ENCODE measurements at regions not wholly inside any gene's neighbourhood (a gene's known extent, or its start where the extent isn't known, plus 50 kb on each side); places are given as distances from the start of the nearest gene placed in this dataset.

DNA sequence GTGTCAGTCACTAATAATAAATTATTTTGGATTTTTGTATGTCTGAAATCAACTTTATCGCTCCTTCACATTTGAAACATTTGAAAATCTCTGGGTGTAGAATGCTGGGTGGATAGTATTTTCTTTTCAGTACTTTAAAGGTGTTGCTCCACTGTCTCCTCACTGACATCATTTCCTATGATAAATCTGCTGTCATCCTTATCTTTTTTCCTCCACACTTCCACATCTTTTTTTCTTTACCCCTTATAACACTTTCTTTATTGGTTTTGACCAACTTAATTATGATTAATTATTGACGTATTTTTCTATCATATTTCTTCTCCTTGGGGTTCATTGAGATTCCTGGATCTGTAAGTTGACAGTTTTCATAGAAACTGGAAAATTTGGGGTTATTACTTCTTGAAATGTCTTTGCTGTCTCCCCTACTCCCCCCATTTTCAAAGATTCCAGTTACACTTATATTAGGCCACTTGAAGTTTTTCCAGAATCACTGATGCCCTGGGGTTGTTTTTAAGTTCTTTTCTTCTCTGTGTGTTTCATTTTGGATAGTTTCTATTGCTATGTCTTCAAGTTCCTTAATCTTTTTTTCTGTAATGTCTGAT, 177.5 kb upstream of the DIO3 start:
- no peak for DNase-seq

DNA sequence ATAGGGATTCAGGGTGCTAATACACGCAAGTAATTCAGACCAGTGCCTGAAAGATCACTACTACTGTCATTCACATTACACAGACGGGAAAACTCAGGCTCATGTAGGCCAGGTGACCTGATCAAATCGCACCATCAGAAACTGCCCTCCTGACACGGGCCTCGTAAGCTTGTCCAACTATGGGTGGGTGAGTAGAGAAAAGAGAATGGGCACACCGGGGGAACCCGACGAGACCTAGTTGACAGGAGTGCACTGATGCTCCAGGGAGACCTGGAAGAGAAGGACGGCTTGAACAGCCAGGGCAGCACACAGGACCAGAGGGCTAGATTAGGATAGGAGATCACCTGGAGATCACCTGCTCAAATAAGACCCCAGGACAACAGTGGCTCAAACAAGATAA, 166.9 kb upstream of the DIO3 start:
- no peak for DNase-seq

DNA sequence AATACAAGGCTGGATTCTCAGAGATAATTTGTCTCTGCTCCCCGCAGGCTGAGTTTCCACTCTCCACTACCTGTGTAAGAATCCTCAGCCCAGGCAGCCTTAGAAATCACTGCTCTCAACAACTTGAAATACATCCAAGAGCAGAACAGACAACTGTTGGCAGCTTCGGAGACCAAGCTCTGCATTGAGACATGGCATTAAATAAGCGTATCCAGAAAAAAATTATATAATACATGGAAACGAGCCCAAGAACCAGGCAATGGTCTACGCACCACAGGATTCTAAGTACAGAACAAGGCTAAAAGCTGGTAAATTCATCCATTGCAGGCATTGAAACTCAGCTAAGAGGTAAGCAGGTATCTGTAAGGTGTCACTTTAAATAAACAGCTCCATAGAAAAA, 165.5 kb upstream of the DIO3 start:
- DNase-seq: no peak

DNA sequence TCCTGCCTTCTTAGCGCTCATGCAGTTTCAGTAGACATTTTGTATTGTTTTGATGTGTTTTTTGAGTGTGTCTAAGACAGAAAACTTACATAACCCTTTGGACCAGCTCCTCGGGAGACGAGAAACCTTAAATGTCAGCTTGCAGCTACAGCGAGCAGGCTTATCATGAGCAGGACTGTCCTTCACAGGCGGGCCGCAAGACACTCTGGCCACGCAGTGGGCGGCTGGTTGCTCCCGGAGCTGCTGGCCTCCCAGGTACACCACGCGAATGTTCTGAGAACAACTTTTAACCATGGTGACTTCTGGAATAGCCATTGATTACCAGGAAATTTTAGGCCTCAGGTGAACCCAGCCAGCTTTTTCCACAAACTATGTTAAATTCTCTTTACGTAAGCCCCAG, 164.1 kb upstream of the DIO3 start:
- no peak for DNase-seq

DNA sequence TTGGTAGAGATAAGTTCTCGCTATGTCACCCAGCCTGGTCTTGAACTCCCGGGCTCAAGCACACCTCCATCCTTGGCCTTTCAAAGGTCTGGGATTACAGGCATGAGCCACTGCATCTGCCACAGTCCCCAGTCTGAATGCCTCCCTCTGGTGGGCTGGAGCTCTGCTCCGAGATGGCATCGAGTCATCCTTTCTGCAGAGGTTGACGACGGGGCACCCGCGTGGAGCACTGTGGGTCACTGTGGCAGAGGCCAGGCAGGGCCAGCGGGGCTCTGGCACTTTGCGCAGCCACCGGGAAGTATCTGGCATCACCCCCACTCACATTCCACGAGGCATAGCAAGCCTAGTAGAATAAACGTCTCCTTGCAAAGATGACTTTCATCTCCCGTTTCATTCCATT, 163.3 kb upstream of the DIO3 start:
- no peak for DNase-seq

DNA sequence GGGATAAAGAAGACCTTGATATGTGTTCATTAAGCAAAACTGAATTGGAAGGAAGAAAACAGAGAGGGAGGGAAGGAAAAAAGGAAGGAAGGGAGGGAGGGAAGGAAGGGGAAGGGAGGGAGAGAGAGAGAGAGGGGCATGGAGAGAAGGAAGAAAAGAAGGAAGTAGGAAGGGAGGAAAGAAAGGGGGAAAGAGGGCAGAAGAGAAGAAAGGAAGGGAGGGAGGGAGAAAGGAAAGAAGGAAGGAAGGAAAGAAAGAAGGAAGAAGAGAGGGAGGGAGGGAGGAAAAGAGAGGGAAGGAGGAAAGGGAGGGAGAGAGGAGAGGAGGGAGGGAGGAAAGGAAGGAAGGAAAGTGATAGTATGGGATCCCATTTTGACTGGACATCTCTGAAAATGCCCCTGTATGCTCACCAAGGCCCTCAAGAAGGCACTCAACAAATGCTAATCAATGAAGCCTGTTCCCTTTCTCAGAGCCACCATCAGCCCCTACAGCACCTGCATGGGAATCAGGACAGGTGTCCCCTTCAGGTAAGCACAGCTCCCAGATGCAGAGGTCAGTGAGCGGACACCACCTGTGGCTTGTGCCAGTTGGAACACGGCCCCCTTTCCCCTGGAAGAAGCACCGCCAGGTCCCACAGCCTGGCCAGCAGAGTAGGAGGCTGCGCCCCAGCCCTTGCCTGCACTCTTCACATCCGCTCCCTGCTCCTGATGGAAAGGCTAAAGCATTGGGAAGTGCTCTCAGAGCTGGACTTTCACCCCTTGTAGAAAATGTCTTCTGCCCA, 161.4 kb upstream of the DIO3 start:
- no peak for DNase-seq

DNA sequence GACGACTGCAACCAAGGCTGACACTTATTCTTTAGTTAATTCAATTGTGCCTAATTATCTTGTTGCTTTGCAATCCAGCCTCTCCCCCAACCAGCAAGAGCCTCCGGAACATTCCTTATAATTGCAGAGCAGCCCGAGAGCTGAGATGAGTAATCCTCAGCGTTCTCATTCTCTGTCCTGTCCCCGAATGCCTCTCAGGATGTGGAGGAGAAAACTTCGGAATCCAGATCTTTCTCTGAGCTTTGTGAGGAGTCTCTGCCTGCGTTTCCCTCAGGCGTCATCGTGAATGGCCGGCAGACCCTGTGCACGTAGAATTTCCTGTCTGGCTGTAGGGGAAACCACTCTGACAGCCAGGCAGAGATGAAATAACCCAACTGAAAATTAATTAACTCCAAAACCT, 160.5 kb upstream of the DIO3 start:
- no peak for DNase-seq

DNA sequence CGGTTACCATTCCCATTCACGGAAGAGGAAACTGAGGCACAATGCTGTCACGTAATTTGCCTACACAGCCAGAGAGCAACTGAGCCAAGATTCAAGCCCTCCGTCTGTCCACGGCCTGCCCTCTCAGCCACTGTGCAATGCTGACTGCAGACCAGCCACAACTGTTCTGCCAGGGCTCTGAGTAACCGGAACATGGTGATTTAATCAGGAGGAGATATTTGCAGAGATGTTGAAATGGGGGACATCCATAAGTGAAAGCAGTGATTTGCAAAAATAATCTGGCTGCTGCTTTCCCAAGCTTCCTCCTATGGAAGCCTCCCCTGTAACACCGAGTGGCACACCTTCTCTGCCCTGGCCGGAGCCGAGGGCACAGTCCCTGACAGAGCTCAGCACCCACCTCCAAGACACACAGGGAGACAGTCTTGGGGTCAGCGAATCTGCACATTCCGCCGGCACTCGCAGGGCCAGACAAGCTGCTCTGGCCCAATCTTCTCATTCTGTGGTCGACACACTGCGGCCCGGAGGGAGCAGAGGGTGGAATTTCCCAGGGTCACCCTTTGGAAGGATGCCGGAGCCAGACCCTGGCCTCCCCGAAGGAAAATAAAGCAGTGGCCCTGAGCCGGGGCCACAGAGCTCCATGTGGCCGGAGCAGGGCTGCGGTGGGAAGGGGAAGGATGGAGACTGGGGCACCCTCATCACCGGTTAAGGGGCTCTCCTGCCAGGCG, 158.2 kb upstream of the DIO3 start:
- no peak for DNase-seq

DNA sequence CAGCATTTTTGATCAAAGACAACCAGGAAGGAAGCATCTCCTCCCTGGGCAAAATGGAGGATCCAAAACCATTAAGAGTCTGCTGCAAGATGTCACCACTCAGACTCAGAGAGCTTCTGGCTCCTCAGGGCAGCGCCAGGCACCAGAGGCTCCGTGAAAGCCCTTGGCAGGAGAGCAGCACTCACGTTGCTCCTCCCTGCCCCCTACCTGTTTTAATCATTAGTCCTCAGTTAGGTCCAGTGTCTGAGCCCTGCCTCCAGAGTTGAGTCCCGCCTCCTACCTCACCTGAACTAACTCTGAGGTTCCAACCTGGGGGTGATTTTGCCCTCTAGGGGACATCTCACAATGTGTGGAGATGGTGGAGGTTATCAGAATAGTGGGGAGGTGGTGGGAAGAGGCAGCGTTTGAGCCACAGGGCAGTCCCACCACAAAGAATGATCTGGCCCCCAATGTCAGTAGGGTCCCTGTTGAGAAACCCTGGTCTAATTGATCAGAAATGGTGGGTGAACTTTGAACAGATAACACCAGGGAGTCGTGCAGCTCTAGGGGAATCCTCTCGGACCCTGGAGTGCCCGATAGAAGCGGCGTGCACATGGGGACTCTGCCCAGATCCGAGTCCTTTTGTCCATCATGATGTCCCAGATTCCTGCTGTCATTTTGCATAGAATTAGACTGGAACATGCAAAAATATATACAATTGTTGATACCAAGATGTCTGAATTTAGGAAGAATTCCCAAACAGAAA, 156.7 kb upstream of the DIO3 start:
- DNase-seq: no peak

DNA sequence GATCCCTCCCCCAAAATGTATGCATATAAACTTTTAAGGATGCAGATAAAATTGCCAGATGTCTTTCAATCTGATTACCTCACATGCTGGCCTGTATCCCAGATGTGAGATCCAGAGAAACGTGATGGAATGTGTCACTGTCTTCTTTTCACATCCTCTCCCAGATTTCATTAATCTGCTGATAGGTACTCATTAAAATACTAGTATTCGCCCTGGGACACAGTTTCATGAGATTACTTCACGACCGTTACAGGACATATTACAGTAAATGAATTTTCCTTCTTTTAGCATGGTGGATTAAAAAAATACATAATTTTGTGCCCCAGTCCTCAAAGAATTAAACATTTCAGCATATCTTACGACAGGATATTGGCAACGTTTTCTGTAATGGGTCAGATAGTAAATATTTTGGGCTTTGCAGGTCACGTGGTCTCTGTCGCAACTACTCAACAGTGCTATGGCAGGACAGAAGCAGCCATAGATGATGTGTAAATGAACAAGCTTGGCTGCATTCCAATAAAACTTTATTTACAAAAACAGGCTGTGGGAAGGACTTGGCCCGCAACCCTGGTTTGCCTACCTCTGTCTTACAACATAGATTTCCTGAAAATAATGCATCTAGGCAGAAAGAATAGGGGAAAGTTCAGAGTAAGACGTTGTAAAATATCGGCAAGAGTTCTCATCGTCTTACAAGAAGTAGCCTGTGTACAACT, 156.0 kb upstream of the DIO3 start:
- no peak for DNase-seq

DNA sequence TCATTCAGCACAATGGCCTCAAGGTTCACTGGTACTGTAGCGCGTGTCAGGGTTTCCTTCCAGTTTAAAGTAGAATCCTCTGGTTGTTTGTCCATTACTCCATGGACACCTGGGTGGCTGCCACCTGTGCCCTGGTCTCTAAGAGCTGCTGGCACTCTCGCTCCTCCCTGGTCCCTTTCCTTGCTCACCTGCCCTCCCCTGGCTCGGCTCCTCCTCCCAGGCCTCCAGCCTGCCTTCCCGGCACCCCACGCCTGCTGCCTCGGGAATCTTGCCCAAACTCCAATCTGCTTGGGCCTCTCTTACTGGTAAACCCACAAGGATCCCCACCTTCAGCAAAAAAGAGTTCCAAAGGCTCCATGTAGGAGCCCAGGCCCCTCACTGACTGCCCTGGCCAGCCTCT, 154.4 kb upstream of the DIO3 start:
- no peak for DNase-seq

DNA sequence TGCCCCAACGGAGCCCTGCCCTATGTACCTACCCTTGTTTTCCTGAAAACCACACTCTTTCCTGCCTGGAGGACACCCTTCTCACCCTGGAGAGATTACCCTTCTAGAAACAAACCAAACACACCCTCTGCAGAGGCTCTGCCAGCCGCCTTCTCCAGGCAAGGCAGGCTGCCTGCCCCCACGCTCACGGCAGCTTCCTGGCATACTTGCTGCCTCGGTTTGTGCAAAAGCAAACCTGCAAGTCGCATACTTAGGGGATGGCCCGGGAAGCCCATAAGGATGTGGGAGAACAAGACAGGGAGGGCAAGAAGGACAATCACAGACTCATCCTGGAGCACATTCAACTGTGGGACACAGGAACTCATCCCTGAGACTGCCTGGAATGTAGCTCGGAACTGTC, 154.0 kb upstream of the DIO3 start:
- DNase-seq: no peak

DNA sequence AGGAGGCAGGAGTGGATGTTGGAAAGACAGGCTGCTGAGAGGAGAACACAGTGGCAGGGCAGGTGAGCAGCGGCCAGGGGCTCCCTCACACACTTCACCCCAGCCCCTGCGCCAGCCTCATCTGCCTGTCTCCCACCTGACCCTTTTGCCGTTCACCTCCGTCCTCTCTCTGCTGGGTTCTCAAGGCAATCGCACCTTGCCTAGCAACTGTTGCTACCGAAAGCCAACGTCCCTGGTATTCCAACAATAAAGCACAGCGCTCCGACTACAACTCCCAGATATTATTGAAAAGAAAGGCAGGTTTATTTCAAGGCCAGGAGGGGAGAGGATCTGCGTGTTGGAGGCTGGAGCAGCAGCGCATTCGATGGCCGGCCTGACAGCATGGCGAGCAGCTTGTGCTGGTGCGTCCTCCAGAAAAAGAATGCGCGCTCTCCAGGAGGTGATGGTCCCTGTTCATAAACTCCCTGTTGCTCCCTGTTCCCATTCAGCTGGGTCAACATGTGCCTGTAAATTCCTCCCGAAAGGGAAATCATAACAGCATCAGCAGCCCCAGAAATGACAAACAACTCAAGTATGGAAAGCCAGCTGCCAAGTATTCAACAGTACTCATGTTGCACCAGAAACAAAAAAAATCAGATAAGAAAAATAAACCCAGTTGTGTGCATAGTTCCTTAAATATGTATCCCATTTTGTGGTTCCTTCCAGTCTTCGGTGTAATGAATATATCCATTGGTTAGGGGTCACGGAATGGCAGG, 153.0 kb upstream of the DIO3 start:
- DNase-seq: no peak

DNA sequence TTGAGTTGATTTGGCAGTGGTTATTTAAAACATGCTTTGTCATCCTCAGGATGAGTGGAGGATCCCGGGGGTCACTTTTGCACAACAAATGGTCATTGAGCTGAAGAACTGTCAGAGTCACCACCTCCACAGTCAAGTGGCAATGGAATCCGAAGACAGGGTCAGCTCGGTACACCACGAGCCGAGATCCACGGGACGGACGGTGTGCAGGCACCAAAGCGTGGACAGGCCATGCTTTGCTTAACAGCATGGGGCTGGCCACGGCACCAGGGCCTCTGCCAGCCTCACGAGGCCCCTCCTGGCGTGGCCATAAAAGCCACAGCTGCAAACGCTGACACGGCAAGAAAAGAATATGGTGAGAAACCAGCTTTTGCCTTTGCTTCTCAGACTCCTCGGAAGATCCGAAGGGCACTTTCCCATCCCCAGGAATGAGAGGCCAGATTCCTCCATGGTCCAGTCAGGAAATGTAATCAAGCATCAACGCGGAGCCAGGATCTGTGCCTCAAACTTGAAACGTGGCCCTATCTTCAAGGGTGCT, 152.2 kb upstream of the DIO3 start:
- DNase-seq: no peak

DNA sequence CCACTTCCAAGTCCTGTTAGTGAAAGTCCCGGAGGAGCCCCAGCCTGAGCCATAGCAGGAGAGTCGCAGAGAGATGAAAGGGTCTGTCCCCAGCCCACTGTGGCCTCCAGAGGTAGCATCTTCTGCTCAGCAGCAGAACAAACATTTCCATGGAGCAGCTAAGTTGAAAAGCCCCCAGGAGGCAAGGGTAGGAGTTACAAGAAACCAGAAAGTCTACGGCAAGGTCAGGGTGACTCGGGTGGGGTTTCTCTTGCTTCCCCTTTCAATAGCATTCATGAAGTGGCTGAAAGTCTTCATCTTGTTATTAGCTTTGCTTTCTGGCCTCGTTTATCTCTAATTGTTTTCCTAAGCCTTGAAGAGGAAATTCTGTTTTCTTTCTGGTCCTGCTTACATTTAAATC, 151.2 kb upstream of the DIO3 start:
- DNase-seq: no peak

DNA sequence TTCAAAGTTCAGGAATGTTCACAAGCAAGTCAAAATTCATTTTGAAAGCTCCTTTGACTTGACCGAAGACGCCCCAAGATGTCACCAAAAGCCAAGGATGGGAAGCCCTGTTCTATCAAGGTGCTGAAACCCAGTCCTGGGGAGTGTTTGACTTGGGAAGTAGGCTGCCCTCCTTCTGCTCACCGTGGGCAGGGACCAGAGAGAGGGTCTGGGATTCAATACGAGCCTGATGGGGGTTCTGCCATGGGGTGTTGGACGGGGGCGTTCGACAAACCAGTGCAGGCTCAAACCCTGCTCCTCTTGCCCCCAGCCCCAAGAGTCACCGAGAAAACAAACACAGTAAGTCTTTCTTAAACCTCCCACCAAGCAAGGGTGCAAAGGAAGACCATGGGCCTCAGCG, 150.1 kb upstream of the DIO3 start:
- DNase-seq: no peak

DNA sequence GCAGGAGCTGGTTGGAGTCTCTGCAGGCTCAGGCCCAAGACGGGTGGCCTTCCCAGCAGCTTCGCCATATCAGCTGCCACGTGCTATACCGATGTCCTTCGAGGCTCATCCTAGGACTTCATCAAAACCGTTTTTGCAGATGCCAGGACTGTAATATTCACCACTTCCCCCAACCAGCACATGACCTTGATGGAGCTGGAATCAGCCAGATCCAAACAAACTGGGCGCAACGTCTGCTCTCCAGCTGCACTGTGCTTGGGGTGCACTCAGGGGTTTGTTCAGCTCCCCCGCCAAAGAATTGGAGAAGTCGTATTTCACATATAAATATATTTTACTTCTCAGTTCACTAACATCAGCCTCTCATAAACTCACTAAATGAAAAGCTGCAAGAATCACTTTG, 149.5 kb upstream of the DIO3 start:
- no peak for DNase-seq

DNA sequence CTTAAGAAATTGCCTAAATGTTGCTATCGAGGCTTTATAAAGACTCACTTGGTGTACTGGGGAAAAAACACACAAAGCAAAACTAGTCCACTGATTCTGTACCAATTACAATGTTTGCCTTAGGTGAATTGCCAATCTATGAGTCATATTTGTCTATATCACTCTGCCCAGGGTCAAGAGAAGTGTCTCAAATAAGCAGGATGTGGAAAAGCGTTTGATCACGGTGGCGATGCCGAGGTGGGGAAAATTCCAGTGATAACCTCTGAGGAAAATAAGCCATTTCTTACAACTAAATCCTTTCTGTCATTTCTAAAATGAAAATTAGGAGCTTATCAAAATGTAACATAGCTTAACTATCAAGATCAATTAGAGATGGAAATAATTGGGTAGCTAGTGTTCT, 148.6 kb upstream of the DIO3 start:
- no peak for DNase-seq

DNA sequence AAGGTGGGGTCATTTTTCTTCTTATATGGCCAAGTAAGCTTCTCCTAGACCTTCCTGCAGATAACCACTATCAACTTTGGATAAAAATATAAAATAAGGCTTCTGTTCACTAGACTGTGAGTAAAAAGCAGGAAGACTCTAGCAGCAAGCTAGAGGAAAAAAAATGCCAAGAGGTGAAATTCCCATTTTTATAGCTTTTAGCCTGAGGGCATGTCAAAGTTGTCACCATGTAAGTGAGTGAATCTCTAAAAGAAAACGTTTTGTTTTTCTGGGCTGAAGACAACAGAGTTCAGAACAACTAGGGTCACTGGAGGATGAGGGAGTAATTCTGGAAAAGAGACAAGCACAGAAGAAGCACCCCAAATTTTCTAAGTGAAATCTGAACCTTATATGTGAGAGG, 143.9 kb upstream of the DIO3 start:
- no peak for DNase-seq

DNA sequence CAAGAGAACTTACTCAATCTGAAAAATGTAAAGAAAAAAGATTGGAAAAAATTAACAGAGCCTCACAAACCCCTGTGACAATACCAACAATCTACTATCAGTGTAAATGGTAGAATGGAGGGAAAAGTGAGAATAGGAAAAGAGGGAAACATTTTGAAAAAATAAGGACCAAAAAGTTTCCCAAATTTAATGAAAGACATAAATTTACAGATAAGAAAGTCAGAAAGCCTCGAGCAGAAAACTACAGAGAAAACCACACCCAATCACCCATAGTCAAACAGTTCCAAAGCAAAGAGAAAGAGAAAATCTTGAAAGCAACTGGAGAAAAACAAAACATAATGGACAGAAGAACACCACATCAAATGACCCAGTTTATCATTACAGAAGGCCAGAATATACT, 142.7 kb upstream of the DIO3 start:
- DNase-seq: no peak

DNA sequence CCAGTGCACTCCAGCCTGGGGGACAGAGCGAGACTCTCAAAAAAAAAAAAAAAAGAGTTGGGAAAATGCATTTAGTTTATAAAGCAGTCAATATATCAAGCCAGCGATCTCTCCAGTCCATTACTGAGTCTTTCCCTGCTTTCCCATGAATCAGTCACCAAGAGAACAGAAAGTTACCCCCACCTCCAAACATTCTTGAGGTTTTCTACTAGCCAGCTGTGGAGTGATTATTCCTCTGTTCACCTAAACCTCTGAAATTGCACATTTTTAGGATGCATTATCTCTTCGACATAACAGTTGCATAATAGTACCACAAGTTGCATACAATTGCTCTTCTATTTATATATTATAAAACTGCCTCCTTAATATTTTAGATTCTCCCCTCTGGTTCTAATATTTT, 134.8 kb upstream of the DIO3 start:
- DNase-seq: no peak

DNA sequence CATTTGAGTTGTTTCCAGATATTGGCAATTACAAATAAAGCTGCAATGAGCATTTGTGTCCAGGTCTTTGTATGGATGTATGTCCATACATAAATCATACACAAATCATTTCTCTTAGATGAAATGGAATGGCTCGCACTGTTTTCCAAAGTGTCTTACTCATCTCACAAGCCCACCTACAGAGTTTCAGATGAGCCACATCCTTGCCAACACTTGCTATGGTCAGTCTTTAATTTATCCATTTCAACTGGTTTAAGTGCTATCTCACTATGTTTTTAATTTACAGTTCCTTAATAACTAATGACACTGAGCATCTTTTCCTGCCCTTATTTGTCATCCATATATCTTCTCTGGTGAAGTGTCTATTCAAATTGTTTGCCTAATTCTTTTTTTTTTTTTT, 132.9 kb upstream of the DIO3 start:
- no peak for DNase-seq
